ENCODE measurements at regions not wholly inside any gene's neighbourhood (a gene's known extent, or its start where the extent isn't known, plus 50 kb on each side); places are given as distances from the start of the nearest gene placed in this dataset.

GRCh38 chr20:60695226-60696000 is 556.6 kb upstream of the CDH4 start:
- TF ChIP-seq TCF7L2 (IDR thresholded peaks at IDR 0.05; ENCODE audit: low read depth, low read length) (no peak), REST (IDR thresholded peaks at IDR 0.05; ENCODE audit: insufficient read depth in 1 of 2, low read depth in 2 of 2, low read length in 1 of 2) (no peak), POLR2AphosphoS5 (IDR thresholded peaks at IDR 0.05; ENCODE audit: low read depth, low read length) (no peak), SIN3A (IDR thresholded peaks at IDR 0.05; ENCODE audit: borderline replicate concordance, insufficient read depth, low read depth, low read length) (no peak)
- TF ChIP-seq, protein P1, sequence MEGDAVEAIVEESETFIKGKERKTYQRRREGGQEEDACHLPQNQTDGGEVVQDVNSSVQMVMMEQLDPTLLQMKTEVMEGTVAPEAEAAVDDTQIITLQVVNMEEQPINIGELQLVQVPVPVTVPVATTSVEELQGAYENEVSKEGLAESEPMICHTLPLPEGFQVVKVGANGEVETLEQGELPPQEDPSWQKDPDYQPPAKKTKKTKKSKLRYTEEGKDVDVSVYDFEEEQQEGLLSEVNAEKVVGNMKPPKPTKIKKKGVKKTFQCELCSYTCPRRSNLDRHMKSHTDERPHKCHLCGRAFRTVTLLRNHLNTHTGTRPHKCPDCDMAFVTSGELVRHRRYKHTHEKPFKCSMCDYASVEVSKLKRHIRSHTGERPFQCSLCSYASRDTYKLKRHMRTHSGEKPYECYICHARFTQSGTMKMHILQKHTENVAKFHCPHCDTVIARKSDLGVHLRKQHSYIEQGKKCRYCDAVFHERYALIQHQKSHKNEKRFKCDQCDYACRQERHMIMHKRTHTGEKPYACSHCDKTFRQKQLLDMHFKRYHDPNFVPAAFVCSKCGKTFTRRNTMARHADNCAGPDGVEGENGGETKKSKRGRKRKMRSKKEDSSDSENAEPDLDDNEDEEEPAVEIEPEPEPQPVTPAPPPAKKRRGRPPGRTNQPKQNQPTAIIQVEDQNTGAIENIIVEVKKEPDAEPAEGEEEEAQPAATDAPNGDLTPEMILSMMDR (IDR thresholded peaks at IDR 0.05) = no peak

All from Panc1 (cell line).